Erythroblast (primary cell): ENCODE measurements at regions not wholly inside any gene's neighbourhood (a gene's known extent, or its start where the extent isn't known, plus 50 kb on each side); places are given as distances from the start of the nearest gene placed in this dataset.

Experiments used
- GATA1 ChIP-seq: IDR thresholded peaks from 2 replicates; pipeline ENCODE4 v1.6.1; 2011; ENCODE audit warnings: low read depth, mild to moderate bottlenecking, control low read depth, low read length, moderate library complexity
- POLR2A ChIP-seq: IDR thresholded peaks from 2 replicates; pipeline ENCODE4 v1.6.1; 2011; ENCODE audit warnings: mild to moderate bottlenecking, low read length

DNA sequence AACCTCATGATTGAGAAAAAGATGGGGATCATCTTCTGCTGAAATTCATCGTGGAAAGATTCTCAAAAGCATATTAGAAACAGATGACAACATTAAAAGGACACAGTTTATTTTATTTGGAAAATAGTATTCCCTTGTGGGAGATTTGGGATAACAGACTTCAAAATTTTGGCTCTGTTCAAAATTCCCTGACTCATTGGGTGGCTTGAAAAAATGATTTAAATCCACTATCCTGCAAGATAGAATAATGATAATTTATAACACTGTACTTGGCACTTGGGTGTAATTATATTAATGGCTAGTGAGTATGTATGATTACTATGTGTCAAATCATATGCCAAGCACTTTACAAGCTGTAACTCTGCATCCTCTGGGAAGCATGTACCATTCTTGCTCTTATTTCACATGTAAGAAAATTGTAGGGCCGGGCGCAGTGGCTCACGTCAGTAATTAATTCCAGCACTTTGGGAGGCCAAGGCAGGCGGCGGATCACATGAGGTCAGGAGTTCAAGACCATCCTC, 128.8 kb downstream of the LMNTD1 start:
- TF ChIP-seq POLR2A (no peak), GATA1 (no peak)
